NCI-H1105 (cell line): ENCODE measurements at regions not wholly inside any gene's neighbourhood (a gene's known extent, or its start where the extent isn't known, plus 50 kb on each side); places are given as distances from the start of the nearest gene placed in this dataset.
"Not testable (repeated sequence)": the region's sequence is repeated elsewhere in the genome, so short reads cannot be mapped to it uniquely, and the experiment has no call there.

Source experiments
- DNase-seq: peaks from one replicate; lab custom pipeline; 2025; lab: John Stamatoyannopoulos, UW

DNA sequence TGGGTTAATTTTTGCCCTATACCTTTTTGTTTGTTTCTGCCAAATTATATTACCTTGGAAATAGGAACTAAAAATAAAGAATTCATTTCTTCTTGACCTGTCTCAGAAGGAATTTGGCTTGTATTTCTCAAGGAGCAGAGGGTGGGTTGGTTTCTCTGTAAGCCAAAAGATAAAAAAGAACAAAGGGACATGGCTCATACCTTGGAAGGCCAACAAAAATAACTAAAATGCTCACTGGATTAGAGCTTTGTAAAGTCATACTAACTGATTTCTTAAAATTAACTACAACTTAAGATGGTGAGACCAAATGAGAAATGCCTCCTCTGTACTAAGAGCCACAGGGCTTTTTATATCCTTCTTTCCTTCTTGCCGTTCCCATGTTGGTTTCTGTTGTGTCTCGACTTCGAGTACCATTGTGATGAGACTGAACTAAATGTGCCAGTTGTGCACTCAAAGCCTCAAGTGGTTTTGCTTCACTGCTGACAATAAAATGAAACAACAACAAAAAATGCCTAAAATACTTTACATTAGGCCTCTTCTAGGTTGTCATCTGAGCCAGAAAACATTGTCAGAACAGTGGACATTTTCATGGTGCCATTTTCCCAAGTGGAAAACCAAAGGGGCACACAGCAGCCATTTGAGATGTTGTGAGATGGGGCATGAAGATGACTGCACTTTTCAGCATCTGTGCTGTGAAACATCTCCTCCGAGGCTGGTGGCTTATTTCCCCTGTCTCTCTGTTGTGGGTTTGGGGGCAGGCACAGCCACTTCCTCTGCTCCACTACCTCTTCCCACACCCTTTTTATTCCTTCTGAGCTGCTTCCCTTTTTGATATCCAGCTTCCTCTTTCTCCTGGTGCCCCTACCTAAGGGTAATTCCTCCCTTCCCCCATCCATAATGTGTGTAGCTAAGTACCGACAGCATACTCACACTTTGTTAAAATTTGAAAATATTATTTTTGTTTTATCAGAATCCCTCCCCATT, 51.8 kb upstream of the AGR3 start:
- DNase-seq = no peak

DNA sequence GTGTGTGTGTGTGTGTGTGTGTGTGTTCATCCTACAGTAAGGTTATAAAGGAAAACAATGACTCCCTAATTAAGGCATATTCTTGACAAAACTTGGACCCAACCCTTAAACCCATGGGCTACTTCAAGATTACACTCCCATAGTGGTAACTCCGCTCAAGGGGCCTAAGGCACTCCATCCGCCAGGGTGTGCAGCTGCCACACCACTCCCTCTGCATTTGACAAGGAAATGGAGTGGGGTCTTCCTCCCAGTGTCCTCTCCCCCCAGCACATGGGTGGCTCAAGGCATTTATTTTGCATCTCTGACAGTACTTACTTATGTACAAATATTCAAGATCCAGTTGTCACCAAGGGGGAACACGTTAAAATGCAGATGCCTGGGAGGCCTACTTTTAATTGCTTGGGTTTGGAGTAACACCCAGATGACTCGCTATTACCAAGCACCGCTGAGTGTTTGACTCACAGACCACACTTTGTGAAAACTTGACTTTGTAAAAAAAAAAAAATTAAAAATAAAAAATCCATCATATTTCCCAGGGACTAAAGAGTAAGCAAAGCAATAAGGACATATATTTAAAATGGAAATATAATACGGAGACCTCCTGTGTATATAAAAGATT, 53.0 kb upstream of the AGR3 start:
- DNase-seq = no peak

DNA sequence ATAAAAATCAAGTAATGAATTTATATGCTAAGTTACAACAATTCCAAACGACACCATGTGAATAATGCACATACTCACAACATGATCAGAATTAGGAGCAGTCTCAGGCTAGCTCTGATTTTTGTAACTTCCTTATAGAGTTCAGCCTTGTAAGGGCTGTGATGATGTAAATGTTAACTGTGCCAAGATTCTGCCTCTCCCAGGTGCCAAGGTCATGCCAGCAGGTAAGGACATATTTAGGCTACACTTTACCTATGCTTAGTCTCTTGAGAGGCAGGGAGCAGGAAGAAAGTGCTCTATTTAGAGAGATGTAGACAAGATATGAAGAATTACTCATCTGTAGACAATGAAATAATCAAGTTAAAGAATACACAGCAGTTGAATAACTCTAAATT, 53.6 kb upstream of the AGR3 start:
- DNase-seq = no peak

DNA sequence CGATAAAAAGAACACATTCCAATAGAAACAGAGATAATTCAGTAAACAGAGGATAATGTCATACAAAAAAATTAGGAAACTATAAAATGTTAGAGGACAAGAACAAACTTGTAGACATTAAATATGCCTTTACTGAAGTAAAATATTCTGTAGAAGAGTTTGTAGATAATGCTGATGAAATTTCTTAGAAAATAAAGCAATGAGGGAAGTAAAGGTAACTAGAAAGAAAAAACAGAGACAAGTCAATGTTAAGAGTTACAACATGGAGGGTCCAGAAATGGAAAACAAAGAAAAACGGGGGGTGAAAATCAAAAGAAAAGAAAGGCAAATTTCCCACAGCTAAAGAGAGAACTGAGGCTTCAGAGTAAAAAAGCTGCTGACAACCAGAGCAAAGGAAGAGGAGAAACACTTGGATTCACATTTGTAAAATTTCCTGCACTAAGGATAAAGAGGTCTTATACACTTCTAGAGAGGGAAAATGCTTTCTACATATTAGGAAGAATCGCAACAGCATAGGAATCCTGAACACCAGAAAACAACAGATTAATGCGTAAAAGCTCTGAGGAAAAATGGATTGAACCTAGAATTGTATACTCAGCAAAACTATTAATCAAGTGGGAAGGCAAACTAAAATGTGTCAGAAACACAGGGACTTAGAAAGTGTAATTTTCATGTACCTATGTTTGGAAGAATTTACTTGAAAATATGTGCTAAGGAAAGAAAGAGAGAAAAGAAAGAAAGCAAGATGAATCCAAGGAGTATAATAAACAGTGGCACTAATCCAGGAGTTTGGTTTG, 55.0 kb upstream of the AGR3 start:
- no peak for DNase-seq

DNA sequence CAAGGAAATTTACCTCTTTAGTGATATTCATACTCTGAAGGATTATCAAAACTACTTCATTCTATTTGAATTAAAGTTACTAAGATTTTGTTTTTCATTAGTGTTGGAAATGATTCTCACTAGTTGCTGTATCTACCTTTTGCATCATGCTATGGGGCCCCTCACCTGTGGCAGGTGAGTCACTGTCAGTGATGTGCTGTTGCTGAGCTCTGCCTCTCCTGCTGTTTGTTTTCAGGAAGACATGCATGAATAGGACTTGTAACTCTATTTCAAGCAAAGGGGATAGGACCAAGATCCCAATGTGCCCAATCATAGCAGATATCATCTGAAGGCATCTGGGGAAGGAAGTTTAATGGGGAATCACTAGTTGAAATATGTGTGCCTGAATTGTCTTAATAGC, 57.4 kb upstream of the AGR3 start:
- no peak for DNase-seq

DNA sequence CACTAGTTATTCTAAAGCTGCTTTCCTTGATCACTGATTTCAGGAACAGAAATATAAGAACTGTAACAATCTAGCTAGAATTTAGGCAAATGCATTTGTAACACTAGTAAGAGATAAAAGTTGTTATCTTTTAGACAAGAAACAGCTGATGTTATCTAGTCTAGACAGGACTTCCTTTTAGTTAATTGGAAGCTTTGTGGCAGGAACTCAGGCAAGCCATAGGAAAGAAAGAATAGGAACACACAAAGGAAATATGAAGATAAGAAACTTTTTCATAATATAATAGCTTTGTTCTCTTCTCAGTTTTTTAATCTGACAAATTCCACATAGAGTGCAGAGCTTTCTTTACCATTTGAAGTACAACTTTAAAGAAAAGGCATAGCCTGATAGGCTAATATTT, 59.0 kb upstream of the AGR3 start:
- DNase-seq = no peak

DNA sequence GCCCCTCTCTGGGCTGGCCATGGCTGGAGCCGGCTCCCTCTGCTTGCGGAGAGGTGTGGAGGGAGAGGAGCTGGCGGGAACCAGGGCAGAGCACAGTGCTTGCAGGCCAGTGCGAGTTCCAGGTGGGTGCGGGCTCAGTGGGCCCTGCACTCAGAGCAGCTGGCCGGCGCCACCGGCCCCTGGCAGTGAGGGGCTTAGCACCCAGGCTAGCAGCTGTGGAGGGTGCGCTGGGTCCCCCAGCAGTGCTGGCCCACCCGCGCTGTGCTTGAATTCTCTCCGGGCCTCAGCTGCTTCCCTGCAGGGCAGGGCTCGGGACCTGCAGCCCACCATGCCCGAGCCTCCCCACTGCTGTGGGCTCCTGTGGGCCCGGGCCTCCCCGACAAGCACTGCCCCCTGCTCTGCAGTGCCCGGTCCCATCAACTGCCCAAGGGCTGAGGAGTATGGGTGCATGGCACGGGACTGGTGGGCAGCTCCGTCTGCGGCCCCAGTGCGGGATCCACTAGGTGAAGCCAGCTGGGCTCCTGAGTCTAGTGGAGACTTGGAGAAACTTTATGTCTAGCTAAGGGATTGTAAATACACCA, 61.2 kb upstream of the AGR3 start:
- no peak for DNase-seq

DNA sequence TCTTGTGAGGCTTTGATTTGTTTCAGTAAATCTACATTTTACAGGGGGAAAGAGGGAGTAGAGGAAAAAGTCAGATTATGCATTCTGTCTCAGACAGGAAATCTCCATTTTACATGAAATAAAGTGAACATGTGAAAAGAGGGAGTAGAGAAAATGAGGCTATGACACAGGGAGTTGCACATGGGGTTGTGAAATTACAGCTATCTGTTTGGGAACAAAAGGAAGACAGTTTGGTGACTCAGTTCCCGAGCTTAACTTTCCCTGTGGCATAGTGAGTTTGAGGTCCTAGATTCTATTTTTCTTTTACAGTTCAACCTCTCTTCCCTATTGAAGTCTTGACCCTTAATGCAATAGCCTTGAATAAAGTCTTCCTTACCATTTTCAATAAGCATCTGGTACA, 63.2 kb upstream of the AGR3 start:
- DNase-seq = no peak

DNA sequence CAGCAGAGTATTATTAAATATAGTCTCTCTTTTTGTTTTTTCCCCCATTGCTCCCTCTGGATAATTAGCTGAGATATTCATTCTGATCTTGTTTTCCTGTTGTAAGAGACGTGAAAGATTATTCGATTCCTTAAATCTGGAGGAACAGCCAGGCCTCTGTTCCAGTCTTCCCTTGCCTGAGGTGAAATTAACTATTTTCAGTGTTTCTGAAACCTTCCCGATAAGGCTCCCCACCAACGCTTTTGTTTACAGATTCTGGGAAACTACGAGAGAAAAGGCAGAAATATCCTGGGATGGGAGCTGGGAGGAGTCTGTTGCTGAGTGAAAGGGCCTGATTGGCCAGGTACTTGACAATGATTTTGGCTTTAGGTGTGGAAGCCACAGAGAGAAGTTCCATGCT, 63.6 kb upstream of the AGR3 start:
- DNase-seq = no peak

DNA sequence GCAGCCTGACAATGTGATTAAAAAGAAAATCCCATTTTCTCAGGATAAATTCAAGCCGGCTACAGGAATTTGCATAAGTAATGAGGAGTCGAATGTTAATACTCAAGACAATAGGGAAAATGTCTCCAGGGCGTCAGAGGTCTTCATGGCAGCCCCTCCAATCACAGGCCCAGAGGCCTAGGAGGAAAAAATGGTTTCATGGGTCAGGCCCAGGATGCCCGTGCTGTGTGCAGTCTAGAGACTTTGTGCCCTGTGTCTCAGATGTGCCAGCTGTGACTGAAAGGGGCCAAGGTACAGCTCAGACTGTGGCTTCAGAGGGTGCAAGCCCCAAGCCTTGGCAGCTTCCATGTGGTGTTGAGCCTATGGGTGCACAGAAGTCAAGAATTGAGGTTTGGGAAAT, 66.3 kb upstream of the AGR3 start:
- not testable (repeated sequence) for DNase-seq

DNA sequence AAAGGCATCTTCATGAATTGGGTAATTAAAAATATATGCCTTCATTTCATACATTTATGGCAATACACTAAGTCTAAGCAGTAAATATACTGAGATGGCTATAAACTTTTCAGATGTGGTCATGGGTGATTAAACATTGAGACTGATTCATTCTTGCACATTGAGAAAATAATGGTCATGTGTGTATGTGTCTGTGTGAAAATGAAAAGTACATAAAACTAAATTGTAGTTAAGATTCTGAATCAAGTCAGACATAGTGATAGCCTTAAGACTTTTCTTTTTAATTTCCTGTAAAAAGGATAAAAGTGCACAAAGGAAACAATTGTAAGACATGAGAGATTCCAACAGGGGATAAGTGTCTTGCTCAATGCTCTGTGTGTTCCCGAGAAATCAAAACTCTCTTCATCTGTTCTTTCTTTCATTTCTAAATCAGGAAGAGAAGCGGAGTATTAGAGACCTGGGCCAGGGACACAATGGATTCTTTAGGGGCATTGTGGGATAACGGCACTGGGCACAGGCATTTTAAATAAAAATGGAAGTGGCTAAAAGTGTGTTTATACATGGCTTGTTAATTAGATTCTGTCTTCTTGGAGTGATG, 69.8 kb upstream of the AGR3 start:
- no peak for DNase-seq

DNA sequence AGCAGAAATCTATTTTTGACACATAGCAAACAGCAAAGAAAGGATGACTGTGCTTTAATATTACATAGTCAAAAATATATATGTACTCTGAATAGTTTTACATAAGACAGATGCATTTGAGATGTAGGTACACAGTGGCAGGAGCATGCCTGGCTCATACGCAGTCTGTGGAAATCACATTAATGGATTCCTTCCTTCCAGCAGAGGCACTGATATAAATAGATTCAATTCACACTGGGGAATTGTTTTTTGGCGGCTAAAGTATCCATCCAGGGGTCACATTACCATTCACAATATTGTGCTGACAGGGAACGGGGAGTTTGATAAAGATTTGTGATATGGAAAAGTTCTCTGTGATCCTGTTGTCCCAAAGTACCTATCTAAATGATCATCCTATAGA, 72.5 kb upstream of the AGR3 start:
- DNase-seq = no peak

DNA sequence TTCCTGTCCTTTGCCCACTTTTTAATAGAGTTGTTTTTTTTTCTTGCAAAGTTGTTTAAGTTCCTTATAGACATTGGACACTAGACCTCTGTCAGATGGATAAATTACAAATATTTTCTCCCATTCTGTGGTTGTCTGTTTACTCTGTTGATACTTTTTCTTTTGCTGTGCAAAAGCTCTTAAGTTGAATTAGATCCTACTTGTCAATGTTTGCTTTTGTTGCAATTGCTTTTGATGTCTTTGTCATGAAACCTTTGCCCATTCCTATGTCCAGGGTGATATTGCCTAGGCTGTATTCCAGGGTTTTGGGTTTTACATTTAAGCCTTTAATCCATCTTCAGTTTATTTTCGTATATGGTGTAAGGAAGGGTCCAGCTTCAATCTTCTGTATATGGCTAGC, 76.9 kb upstream of the AGR3 start:
- no peak for DNase-seq

DNA sequence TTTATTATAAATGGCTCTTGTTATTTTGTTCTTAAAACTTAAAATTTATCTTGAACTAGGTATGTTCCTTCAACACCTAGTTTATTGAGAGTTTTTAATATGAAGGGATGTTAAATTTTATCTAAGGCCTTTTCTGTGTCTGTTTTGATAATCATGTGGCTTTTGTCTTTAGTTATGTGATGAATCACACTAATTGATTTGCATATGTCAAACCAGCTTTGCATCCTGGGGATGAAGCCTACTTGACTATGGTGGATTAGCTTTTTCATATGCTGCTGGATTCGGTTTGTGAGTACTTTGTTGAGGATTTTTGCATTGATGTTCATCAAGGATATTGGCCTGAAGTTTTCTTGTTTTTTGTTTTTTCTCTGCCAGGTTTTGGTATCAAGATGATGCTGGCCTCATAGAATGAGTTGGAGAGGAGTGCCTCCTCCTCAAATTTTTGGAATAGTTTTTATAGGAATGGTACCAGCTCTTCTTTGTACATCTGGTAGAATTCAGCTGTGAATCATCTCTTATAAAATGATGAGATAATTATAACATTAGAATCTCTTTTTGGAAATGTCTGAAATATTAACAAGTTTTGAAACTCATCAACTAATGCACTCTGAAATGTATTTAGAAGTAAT, 78.7 kb upstream of the AGR3 start:
- no peak for DNase-seq

DNA sequence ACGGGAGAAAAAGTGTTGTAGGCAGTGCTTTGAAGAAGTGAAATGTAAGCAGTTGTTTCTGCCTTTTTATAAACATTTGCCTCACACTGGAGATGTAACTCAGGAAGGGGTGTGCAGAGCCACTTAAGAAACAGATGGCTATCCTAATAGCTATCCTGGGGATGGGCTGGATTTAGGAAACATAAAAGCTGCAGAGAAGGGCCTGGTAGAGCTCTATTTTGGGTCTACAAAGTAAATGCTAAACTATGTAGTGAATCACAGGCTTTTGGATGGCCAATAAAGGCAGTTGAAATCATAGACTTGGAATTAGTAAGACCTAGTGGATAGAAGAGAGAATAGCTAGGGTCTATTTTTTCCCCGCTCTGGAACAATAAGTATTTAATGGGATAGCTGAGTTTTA, 79.9 kb upstream of the AGR3 start:
- no peak for DNase-seq

DNA sequence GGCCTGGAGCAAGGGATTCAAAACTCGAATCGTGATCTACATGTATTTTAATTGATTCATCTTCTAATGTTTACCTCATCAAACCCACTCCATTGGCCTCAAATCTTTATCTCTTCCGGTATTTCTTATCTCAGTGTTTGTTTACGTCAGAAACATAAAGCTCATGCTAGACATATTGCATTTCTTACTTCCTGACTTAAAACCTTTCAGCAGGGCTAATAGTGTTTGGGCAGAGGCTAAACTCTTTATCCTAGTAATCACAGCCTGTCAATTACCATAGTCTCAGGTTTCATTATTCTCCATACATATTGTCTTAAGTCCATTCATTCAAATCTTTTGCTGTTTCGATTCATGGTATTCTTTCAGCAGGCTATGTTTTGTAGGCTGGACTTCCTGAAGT, 81.3 kb upstream of the AGR3 start:
- no peak for DNase-seq

DNA sequence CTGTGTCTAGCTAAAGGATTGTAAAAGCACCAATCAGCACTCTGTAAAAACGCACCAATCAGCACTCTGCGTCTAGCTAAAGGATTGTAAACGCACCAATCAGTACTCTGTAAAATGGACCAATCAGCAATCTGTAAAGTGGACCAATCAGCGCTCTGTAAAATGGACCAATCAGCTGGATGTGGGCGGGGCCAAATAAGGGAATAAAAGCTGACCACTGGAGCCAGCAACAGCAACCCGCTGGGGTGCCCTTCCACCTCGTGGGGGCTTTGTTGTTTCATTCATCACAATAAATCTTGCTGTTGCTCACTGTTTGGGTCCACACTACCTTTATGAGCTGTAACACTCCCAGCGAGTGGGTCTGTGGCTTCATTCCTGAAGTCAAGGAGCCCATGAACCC, 83.9 kb upstream of the AGR3 start:
- not testable (repeated sequence) for DNase-seq

DNA sequence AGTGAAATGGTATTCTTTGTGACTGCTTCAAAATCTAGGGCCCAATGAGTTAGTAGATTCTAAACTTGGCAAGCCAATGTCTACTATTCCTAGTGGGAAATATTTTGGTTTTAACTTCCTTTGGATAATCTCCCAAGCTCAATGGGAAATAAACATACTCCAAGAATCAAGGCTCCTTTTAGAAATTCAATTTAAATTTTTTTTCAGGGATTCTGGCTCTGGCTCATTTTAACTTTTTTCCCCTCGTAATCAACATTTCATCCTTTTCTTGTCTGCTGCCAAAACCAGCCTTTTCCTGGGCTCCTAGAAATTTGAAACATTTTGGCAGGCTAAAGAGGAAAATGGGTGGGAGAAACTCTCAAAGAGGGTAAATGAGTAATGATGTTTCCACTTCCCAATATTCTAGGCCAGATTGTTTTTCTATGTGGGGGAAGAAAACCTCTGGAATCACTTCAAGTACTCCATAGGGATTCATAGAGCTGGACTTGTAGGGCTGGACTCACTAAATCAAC, 85.6 kb upstream of the AGR3 start:
- no peak for DNase-seq

DNA sequence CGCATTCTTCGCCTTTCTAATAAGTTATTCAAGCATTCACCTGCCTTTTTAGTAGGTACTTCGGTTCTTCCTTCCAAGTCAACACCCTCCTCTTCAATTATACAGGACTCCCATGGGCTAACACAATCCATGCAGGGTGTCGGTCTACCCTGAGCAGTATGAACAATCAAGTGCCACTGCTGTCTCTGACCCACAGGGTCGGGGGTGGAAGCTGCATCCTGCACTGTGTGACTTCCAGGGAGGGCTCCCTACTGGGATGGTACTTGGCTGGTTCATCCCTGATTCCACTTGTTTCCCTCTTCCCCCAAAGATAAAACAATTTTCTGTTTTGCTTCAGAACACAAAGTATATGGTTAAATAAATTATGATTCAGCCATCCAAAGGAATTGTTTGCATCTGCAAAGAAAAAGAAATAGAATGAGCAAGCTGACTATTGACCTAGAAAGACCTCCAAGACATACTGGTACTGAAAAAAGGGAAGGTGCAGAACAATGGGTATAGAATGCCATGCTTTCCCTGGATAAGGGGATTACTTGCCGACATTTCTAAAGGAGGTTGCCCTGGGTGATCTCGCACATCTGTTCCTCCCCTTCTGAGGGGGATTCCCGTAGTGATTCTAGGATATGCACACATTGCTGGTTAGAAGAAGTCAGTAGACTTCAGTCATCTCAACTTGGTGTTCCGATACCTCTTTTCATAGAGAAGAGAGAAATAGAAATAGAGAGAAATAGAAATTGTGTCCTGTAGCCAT, 89.1 kb upstream of the AGR3 start:
- DNase-seq = no peak

DNA sequence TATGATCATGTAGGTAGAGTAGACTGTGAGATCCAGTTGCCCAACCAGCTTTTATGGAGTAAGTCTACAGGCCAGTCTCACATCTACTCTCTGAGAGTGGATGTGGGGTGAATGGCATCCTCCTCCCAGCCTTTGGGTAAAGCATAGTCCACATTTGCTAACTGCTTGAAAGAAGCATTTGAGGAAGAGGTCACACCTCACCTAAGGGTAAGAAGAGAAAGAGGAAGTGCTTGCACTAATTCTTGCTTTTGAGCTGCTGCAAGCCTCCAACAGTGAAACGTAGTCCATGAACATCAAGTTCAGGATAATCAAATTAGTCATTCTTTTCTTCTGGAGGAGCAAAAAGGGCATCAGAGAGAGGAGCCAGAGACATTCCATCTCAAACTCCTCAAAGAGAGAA, 93.9 kb upstream of the AGR3 start:
- no peak for DNase-seq
